ENCODE measurements at regions not wholly inside any gene's neighbourhood (a gene's known extent, or its start where the extent isn't known, plus 50 kb on each side); places are given as distances from the start of the nearest gene placed in this dataset.

DNA sequence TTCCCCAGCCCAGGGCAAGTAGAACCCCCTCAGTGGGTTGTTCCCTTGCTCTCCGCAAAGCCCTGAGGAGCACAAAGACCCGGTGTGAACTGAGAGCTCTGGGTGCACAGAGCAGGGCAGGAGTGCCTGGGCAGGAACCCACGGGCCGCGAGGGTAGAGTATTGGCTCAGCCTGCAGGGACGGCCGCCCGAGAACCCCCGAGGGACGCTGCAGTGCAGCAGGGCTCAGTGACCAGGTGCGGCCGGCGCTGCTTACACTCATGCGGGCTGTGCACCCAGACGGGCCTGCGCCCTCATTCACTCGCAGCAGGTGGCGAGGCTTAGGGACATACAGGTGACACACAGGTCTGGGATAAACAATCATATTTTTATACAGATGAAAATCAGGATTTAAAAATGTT, 51.9 kb upstream of the PDE10A start:
- H3K4me1 Mint-ChIP-seq, result no peaks in the 10 kb centered on the region
- ATAC-seq (ENCODE audit: low read depth), result no peak
- H3K27me3 Mint-ChIP-seq, result no peaks in the 10 kb centered on the region
- H3K36me3 Mint-ChIP-seq, result no peaks in the 10 kb centered on the region
- no peak overlapping the region for H3K27ac Mint-ChIP-seq
- peaks cover 2% of the 10 kb centered on the region for H3K9me3 Mint-ChIP-seq
- H3K4me3 Mint-ChIP-seq, result no peak overlapping the region
- no peak for DNase-seq (ENCODE audit: low spot score in 2 of 2)

DNA sequence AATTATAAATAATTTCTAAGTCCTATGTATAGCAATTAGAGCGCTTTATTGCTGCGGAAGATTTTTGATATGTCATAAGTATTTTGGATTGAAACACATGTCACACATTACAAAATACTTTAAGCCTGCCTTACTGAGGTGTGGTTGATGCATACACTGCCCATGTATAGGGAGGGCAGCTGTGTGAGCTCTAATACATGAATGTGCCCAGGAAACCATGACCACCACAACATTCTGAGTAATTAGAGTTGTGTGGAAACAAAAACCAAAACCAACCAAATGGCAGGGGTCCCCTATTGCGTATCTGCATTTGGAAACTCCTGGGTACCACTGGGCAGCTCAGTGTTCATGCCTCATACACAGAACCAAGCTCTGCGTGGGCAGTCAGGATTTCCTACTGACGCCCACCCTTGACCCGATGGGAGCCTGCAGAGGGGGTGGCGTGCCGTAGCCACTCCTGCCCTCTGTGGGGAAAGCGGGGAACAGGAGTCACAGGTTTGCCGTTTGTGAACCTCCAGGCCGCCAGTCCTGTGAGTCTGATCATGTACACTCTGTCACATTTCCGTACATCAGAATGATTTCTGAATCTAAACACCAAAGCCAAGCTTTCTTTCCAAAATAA, 50.9 kb upstream of the PDE10A start:
- no peaks in the 10 kb centered on the region for H3K36me3 Mint-ChIP-seq
- H3K9me3 Mint-ChIP-seq, result peaks cover 5% of the 10 kb centered on the region
- no peaks in the 10 kb centered on the region for H3K27me3 Mint-ChIP-seq
- DNase-seq (ENCODE audit: low spot score in 2 of 2) (no peak), ATAC-seq (ENCODE audit: low read depth) (no peak)
- no peak overlapping the region for H3K27ac Mint-ChIP-seq
- H3K4me3 Mint-ChIP-seq, result no peak overlapping the region
- no peaks in the 10 kb centered on the region for H3K4me1 Mint-ChIP-seq
